GM13977 (cell line): ENCODE measurements at regions not wholly inside any gene's neighbourhood (a gene's known extent, or its start where the extent isn't known, plus 50 kb on each side); places are given as distances from the start of the nearest gene placed in this dataset.

Experiments used
- DNase-seq: peaks from one replicate; pipeline ENCODE4 v3.0.0; 2012; ENCODE audit warnings: low spot score
- in situ Hi-C: fragments of 300-500 bp; cut with MboI; formaldehyde crosslinking; loops from one replicate; pipeline ENCODE4 v1.12.0; 2022; ENCODE audit warnings: low sequenced_read_pairs, low pct_unique_long_range_greater_than_20kb, mixed read lengths, inconsistent platforms; ENCODE audit not compliant: unreplicated experiment
- TF ChIP-seq, protein P1 (sequence below): IDR thresholded peaks from 2 replicates; pipeline ENCODE4 v1.5.1; 2012; ENCODE audit warnings: mild to moderate bottlenecking, control low read depth; ENCODE audit not compliant: insufficient read depth; ENCODE audit errors: extremely low read depth, missing control alignments

GRCh38 chr16:35908152-35908551, 2448.7 kb downstream of the TP53TG3F start:
- in situ Hi-C loops, result no loop called here
- no peak for DNase-seq
- TF ChIP-seq, protein P1, sequence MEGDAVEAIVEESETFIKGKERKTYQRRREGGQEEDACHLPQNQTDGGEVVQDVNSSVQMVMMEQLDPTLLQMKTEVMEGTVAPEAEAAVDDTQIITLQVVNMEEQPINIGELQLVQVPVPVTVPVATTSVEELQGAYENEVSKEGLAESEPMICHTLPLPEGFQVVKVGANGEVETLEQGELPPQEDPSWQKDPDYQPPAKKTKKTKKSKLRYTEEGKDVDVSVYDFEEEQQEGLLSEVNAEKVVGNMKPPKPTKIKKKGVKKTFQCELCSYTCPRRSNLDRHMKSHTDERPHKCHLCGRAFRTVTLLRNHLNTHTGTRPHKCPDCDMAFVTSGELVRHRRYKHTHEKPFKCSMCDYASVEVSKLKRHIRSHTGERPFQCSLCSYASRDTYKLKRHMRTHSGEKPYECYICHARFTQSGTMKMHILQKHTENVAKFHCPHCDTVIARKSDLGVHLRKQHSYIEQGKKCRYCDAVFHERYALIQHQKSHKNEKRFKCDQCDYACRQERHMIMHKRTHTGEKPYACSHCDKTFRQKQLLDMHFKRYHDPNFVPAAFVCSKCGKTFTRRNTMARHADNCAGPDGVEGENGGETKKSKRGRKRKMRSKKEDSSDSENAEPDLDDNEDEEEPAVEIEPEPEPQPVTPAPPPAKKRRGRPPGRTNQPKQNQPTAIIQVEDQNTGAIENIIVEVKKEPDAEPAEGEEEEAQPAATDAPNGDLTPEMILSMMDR, result no peak

- no peak for DNase-seq
- TF ChIP-seq, protein P1, result peak; percentile 26
- in situ Hi-C loops, result no loop called here
Observed at GRCh38 chr16:35908942-35909341, 2449.5 kb downstream of the TP53TG3F start.

DNA sequence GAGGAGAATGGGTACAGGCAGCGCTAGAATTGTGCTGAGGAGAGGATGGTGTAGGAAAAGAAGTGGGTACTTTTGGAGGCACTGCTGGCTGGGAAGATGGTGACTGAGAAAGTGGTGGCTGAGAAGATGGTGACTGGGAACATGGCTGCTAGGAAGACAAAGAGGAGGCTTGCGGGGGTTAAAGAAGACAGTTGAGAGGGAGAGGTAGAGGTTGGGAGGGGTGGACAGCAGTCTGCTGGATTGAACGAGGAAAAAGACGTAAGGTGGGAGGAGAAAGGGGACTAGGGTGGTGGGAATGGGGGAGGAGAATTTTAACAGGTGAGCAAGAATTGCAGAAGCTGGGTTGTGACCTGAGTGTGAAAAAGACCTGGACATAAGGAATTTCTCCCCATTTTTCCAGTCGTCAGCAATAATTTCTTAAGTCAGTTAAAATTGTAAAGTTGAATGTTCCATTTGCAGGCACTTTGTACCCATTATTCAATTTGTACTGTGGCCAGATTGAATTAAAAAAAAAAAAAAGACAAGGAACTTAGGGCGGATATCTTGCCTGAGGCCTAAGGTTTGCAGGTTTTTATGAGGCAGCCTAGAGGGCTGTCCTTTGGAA, 2450.0 kb downstream of the TP53TG3F start:
- DNase-seq, result no peak
- TF ChIP-seq, protein P1, result no peak
- in situ Hi-C loops, result no loop called here

GRCh38 chr16:35910409-35910808, 2451.0 kb downstream of the TP53TG3F start:
- in situ Hi-C loops, result no loop called here
- TF ChIP-seq, protein P1, result no peak
- no peak for DNase-seq

DNA sequence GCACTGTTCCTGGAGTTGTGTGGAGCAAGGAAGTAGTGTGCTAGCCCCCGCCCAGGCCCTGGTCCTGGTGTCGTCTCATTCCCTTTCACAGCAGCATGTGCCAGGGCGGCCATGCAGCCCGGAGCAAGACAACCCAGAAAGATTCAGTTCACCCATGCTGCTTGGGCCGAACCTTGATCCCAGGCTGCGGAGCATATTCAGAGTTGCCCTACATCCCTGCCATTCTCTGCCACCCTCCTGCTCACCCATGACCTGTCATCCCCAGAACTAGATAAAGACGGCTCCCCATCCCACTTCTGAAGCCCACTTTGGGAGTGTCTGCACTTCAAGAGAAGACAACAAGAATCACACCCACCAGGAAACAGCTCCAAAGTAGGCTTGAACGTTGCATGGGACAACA, 2452.5 kb downstream of the TP53TG3F start:
- in situ Hi-C loops, result no loop called here
- TF ChIP-seq, protein P1, result no peak
- no peak for DNase-seq

DNA sequence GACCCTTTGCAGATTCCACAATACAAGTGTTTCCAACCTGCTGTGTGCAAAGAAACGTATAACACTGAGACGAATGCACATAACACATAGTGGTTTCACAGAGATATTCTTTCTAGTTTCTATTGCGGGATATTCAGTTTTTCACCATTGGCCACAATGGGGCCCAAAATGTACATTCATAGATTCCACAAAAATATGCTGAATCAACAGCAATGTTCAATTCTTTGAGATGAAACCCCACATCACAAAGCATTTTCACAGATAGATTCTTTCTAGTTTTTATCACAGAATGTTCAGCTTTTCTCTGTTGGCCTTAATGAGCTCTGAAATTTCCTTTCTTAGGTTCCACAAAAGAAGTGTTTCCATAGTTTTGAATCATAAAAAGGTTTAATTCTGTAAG, 2472.3 kb downstream of the TP53TG3F start:
- no peak for DNase-seq
- TF ChIP-seq, protein P1, result no peak
- in situ Hi-C loops, result no loop called here
